Upper lobe of right lung (tissue), 1 donor: ENCODE measurements at regions not wholly inside any gene's neighbourhood (a gene's known extent, or its start where the extent isn't known, plus 50 kb on each side); places are given as distances from the start of the nearest gene placed in this dataset.

Experiments used
- ATAC-seq: fragments of 200-7000 bp; cut with Tn5 transposase; one replicate; pipeline ENCODE4 v1.9.1; 2020; ENCODE audit warnings: mild to moderate bottlenecking, moderate library complexity
- DNase-seq: peaks from one replicate; pipeline ENCODE4 v3.0.0-alpha.2; 2020
- H3K27ac ChIP-seq: fragments of 200-600 bp; one replicate; pipeline ENCODE4 v1.8.0; 2022
- H3K27me3 ChIP-seq: fragments of 200-600 bp; one replicate; pipeline ENCODE4 v1.8.0; 2022; ENCODE audit warnings: mild to moderate bottlenecking
- H3K36me3 ChIP-seq: fragments of 200-600 bp; one replicate; pipeline ENCODE4 v1.8.0; 2022
- H3K4me1 ChIP-seq: fragments of 200-600 bp; one replicate; pipeline ENCODE4 v1.8.0; 2022
- H3K4me3 ChIP-seq: fragments of 200-600 bp; one replicate; pipeline ENCODE4 v1.8.0; 2022; ENCODE audit warnings: mild to moderate bottlenecking
- H3K9me3 ChIP-seq: fragments of 200-600 bp; one replicate; pipeline ENCODE4 v1.8.0; 2022
- intact Hi-C: fragments of 100-400 bp; cut with DNase I; formaldehyde crosslinking; loops from one replicate; pipeline ENCODE4 v1.11.0; 2022
- TF ChIP-seq, protein P1 (sequence below): fragments of 200-600 bp; IDR thresholded peaks from one replicate; pipeline ENCODE4 v1.8.0; 2022; ENCODE audit warnings: antibody characterized with exemption
- donor health status: DM: no; HTN: yes; CAD: no; lungs with severe emphysema.

DNA sequence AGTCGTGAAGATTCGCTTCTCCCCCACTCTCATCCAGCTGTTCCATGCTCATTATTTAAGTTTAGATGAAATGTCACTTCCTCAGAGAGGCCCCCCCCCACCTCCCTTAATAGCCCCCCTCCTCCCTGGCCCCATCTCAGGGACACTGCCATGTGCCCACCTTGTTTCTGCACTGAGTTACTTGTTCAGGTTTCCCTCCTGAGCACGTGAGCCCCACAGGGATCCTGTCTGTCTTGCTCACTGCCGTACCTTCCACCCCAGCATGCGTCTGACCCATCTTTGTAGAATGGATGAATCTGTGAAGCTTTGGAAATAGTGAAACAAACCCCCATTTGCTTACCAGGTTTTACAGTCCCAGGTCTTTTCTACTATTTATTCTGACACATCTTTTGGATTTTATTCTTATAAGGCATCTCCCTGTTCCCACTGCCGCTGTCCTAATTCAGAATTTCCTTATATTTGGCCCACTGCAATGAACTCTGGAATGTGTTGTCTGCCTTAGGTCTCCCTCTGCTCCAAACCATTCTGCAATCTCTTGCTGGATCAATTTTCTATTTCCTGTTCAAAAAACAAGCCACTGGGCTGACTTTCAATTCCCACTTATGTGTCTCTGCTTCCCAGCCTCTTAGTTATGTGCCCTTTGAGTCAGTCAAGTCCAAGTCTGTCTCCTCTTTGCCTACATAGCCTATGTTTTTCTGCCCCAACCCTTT, 136.5 kb upstream of the ECI2 start:
- TF ChIP-seq, protein P1, sequence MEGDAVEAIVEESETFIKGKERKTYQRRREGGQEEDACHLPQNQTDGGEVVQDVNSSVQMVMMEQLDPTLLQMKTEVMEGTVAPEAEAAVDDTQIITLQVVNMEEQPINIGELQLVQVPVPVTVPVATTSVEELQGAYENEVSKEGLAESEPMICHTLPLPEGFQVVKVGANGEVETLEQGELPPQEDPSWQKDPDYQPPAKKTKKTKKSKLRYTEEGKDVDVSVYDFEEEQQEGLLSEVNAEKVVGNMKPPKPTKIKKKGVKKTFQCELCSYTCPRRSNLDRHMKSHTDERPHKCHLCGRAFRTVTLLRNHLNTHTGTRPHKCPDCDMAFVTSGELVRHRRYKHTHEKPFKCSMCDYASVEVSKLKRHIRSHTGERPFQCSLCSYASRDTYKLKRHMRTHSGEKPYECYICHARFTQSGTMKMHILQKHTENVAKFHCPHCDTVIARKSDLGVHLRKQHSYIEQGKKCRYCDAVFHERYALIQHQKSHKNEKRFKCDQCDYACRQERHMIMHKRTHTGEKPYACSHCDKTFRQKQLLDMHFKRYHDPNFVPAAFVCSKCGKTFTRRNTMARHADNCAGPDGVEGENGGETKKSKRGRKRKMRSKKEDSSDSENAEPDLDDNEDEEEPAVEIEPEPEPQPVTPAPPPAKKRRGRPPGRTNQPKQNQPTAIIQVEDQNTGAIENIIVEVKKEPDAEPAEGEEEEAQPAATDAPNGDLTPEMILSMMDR = no peak
- DNase-seq (no peak), ATAC-seq (no peak)
- Histone ChIP-seq H3K36me3 (no peaks in the 10 kb centered on the region), H3K4me1 (no peaks in the 10 kb centered on the region), H3K27me3 (no peaks in the 10 kb centered on the region), H3K27ac (no peak overlapping the region), H3K9me3 (no peaks in the 10 kb centered on the region), H3K4me3 (no peak overlapping the region)
- intact Hi-C loops = no loop called here

DNA sequence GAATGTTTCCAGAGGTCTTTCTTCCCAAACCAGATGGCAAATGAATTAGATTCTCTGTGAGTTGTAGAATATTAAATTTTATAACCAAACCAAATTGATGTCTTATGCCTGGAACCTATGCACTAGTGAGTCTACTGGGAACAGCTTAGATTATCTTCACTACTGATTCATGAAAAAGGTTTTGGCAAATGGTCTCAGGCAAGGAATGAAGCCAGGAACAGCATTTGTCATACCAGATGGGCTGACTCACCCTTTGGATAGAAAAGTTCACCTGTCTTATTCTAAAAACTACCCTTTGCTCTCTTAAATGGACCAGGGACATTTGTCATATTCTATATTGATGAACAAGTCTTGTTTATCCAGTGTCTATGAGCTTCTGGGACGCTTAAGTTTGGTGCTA, 135.4 kb upstream of the ECI2 start:
- Histone ChIP-seq H3K9me3 (no peaks in the 10 kb centered on the region), H3K27ac (no peak overlapping the region), H3K36me3 (no peaks in the 10 kb centered on the region), H3K4me1 (no peaks in the 10 kb centered on the region), H3K4me3 (no peak overlapping the region), H3K27me3 (no peaks in the 10 kb centered on the region)
- intact Hi-C loops = no loop called here
- DNase-seq = no peak
- TF ChIP-seq, protein P1 = no peak
- ATAC-seq = no peak

DNA sequence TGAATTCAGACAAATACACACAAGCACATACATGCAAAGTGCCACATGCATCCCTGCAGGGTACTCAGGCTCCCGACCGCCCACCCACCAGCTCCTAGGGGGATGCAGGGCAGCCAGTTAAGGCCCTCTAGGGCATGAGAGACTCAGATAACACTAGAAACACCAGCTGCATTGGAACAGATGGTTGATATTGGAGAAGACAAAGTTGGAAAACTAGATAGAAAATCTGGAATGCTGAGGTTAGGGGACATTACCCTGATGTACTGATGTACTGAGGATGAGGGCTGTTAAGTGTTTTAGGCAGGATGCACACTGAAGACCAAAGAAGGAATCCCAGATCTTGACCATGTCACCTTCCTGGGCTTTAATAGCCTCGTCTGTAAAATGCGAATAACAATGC, 134.6 kb upstream of the ECI2 start:
- H3K27me3 ChIP-seq = no peaks in the 10 kb centered on the region
- no peaks in the 10 kb centered on the region for H3K4me1 ChIP-seq
- no peaks in the 10 kb centered on the region for H3K36me3 ChIP-seq
- no peaks in the 10 kb centered on the region for H3K9me3 ChIP-seq
- DNase-seq (no peak), ATAC-seq (no peak)
- TF ChIP-seq, protein P1 = no peak
- no peak overlapping the region for H3K27ac ChIP-seq
- no peak overlapping the region for H3K4me3 ChIP-seq
- intact Hi-C loops = no loop called here

DNA sequence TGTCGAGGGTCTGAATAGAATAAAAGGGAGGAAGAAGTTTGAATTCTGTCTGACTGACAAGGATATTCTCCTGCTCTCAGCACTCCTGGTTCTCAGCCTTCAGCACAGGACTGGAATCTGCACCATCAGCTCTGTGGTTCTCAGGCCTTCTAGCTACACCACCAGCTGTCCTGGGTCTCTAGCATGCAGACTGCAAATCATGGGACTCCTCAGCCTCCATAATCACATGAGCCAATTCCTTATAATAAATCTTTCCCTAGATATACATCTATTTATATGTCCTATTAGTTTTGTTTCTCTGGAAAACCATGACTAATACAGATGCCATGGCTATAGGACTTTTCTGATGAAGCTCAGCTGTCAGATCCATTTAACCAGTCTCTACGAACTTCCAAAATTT, 132.8 kb upstream of the ECI2 start:
- Histone ChIP-seq H3K4me1 (no peaks in the 10 kb centered on the region), H3K27ac (no peak overlapping the region), H3K4me3 (no peak overlapping the region), H3K27me3 (no peaks in the 10 kb centered on the region), H3K36me3 (no peaks in the 10 kb centered on the region), H3K9me3 (no peaks in the 10 kb centered on the region)
- TF ChIP-seq, protein P1 = no peak
- intact Hi-C loops = no loop called here
- no peak for DNase-seq
- ATAC-seq = no peak

DNA sequence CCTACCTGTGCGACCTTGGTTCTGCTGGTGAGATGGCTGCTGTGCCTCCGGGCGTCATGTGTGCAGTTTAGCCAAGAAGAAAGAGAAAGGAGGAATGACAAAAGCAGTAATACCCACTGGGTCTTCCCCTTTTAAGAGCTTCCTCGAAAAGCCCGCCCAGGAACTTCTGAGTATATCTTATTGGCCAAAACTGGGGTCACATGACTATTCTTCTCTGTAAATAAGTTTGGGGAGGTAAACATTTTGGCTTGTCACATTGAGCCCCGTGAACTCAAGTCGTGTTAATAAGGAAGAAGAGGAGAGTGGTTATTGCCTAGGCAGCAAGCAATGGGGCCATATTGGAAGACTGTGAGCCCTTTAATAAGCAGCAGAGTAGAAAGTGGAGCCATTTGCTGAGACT, 130.4 kb upstream of the ECI2 start:
- TF ChIP-seq, protein P1 = no peak
- no peak for ATAC-seq
- no peaks in the 10 kb centered on the region for H3K36me3 ChIP-seq
- H3K27ac ChIP-seq = no peak overlapping the region
- intact Hi-C loops = no loop called here
- no peaks in the 10 kb centered on the region for H3K4me1 ChIP-seq
- H3K9me3 ChIP-seq = no peaks in the 10 kb centered on the region
- no peak for DNase-seq
- H3K27me3 ChIP-seq = no peaks in the 10 kb centered on the region
- H3K4me3 ChIP-seq = no peak overlapping the region

DNA sequence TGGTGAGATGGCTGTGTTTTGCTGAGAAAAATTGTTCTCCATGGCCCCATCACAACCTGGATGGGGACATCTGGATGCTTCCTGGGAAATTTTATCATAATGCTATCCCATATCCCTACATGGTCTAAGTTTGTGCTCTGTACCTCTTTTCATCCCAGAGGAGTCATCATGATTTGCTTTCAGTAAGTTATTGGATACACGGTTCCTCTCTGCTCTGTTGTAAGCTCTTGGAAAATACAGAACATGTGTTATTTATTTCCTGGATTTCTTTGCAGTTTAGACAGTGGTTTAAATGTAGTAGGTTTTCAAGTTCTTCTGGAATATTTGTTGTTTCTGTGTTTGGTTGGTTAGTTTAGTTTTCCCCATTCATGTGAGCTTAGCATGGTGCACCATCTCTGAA, 129.2 kb upstream of the ECI2 start:
- no peaks in the 10 kb centered on the region for H3K36me3 ChIP-seq
- no peaks in the 10 kb centered on the region for H3K9me3 ChIP-seq
- TF ChIP-seq, protein P1 = no peak
- H3K4me1 ChIP-seq = no peaks in the 10 kb centered on the region
- intact Hi-C loops = no loop called here
- ATAC-seq (no peak), DNase-seq (no peak)
- no peak overlapping the region for H3K4me3 ChIP-seq
- H3K27ac ChIP-seq = no peak overlapping the region
- H3K27me3 ChIP-seq = no peaks in the 10 kb centered on the region
